ENCODE measurements at regions not wholly inside any gene's neighbourhood (a gene's known extent, or its start where the extent isn't known, plus 50 kb on each side); places are given as distances from the start of the nearest gene placed in this dataset.

DNA sequence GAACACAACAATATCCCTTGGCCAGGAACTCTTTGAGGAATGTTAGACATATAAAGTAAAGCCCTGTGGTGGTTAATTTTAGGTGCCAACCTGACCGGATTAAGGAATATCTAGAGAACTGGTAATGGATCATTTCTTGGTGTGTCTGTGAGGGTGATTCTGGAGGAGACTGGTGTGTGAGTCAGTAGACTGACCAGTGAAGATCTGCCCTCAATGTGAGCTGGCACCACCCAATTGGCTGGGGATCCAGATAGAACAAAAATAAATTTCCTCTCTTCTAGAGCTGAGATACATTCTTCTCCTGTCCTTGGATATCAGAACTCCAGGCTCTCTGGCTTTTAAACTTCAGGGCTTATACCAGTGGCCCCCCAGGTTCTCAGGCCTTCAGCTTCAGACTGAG, 56.2 kb upstream of the TNPO1 start:
- Histone ChIP-seq H3K4me3 (ENCODE audit: low read depth in 1 of 2, low read length in 2 of 2) (no peak overlapping the region), H3K27ac (ENCODE audit: low read length) (no peak overlapping the region), H3K27me3 (ENCODE audit: low read depth, low read length) (no peaks in the 10 kb centered on the region), H3K9me3 (ENCODE audit: control insufficient read depth in 1 of 2, low read length in 2 of 2) (no peaks in the 10 kb centered on the region), H3K4me1 (ENCODE audit: control insufficient read depth in 1 of 2, insufficient read depth in 2 of 2, low read length in 2 of 2) (no peaks in the 10 kb centered on the region), H3K36me3 (ENCODE audit: control insufficient read depth in 1 of 2, insufficient read depth in 2 of 2, low read length in 2 of 2) (no peaks in the 10 kb centered on the region)

GRCh38 chr5:72752909-72753308, 63.6 kb upstream of the TNPO1 start:
- Histone ChIP-seq H3K4me1 (ENCODE audit: control insufficient read depth in 1 of 2, insufficient read depth in 2 of 2, low read length in 2 of 2) (no peaks in the 10 kb centered on the region), H3K27me3 (ENCODE audit: low read depth, low read length) (no peaks in the 10 kb centered on the region), H3K36me3 (ENCODE audit: control insufficient read depth in 1 of 2, insufficient read depth in 2 of 2, low read length in 2 of 2) (no peaks in the 10 kb centered on the region), H3K27ac (ENCODE audit: low read length) (no peak overlapping the region), H3K9me3 (ENCODE audit: control insufficient read depth in 1 of 2, low read length in 2 of 2) (no peaks in the 10 kb centered on the region), H3K4me3 (ENCODE audit: low read depth in 1 of 2, low read length in 2 of 2) (no peak overlapping the region)

GRCh38 chr5:72749362-72749997, 67.0 kb upstream of the TNPO1 start:
- Histone ChIP-seq H3K27me3 (ENCODE audit: low read depth, low read length) (no peaks in the 10 kb centered on the region), H3K4me1 (ENCODE audit: control insufficient read depth in 1 of 2, insufficient read depth in 2 of 2, low read length in 2 of 2) (no peaks in the 10 kb centered on the region), H3K27ac (ENCODE audit: low read length) (no peak overlapping the region), H3K9me3 (ENCODE audit: control insufficient read depth in 1 of 2, low read length in 2 of 2) (no peaks in the 10 kb centered on the region), H3K4me3 (ENCODE audit: low read depth in 1 of 2, low read length in 2 of 2) (no peak overlapping the region), H3K36me3 (ENCODE audit: control insufficient read depth in 1 of 2, insufficient read depth in 2 of 2, low read length in 2 of 2) (no peaks in the 10 kb centered on the region)

DNA sequence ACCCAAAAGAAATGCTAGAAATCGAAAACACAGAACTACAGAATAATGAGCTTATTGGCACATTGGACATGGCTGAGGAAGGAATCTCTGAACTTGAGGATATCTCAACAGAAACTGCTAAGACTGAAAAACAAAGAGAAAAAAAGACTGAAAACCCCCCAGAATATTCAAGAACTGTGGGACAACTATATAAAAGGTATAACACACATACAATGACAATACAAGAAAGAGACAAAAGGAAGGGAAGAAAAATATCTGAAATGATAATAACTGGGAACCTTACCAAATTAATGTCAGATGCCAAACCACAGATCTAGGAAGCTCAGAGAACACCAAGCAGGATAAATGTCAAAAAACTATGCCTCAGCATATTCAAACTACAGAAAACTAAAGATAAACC, 68.6 kb upstream of the TNPO1 start:
- Histone ChIP-seq H3K4me3 (ENCODE audit: low read depth in 1 of 2, low read length in 2 of 2) (no peak overlapping the region), H3K36me3 (ENCODE audit: control insufficient read depth in 1 of 2, insufficient read depth in 2 of 2, low read length in 2 of 2) (no peaks in the 10 kb centered on the region), H3K9me3 (ENCODE audit: control insufficient read depth in 1 of 2, low read length in 2 of 2) (no peaks in the 10 kb centered on the region), H3K27me3 (ENCODE audit: low read depth, low read length) (no peaks in the 10 kb centered on the region), H3K4me1 (ENCODE audit: control insufficient read depth in 1 of 2, insufficient read depth in 2 of 2, low read length in 2 of 2) (no peaks in the 10 kb centered on the region), H3K27ac (ENCODE audit: low read length) (no peak overlapping the region)

DNA sequence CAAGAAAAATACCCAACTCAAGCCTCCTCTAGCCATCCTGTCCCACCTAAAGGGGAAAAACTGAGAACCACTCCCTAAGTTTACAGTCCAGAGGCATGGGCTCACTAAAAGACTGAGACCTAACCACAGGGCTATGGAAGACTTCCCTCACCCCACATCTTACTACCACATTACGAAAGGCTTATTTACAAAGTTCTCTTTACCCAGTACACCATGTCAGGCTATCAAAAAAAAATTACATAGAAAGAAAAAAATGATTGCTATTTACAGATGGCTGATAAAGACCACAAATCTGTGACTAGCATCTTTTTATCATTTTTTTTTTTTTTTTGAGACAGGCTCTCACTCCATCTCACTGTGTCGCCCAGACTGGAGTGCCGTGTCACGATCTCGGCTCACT, 69.7 kb upstream of the TNPO1 start:
- Histone ChIP-seq H3K27ac (ENCODE audit: low read length) (no peak overlapping the region), H3K9me3 (ENCODE audit: control insufficient read depth in 1 of 2, low read length in 2 of 2) (no peaks in the 10 kb centered on the region), H3K27me3 (ENCODE audit: low read depth, low read length) (no peaks in the 10 kb centered on the region), H3K4me3 (ENCODE audit: low read depth in 1 of 2, low read length in 2 of 2) (no peak overlapping the region), H3K36me3 (ENCODE audit: control insufficient read depth in 1 of 2, insufficient read depth in 2 of 2, low read length in 2 of 2) (no peaks in the 10 kb centered on the region), H3K4me1 (ENCODE audit: control insufficient read depth in 1 of 2, insufficient read depth in 2 of 2, low read length in 2 of 2) (peaks cover 0 to 2% of the 10 kb centered on the region in 2 donors)

- no peak overlapping the region for H3K4me3 ChIP-seq (ENCODE audit: low read depth in 1 of 2, low read length in 2 of 2)
- H3K27me3 ChIP-seq (ENCODE audit: low read depth, low read length): no peaks in the 10 kb centered on the region
- H3K36me3 ChIP-seq (ENCODE audit: control insufficient read depth in 1 of 2, insufficient read depth in 2 of 2, low read length in 2 of 2): no peaks in the 10 kb centered on the region
- peaks cover 0 to 3% of the 10 kb centered on the region in 2 donors for H3K4me1 ChIP-seq (ENCODE audit: control insufficient read depth in 1 of 2, insufficient read depth in 2 of 2, low read length in 2 of 2)
- H3K9me3 ChIP-seq (ENCODE audit: control insufficient read depth in 1 of 2, low read length in 2 of 2): no peaks in the 10 kb centered on the region
- H3K27ac ChIP-seq (ENCODE audit: low read length): no peak overlapping the region
These were observed 72.3 kb upstream of the TNPO1 start for GRCh38 chr5:72744136-72744535.

GRCh38 chr5:72741805-72742204, 74.7 kb upstream of the TNPO1 start:
- Histone ChIP-seq H3K36me3 (ENCODE audit: control insufficient read depth in 1 of 2, insufficient read depth in 2 of 2, low read length in 2 of 2) (no peaks in the 10 kb centered on the region), H3K4me1 (ENCODE audit: control insufficient read depth in 1 of 2, insufficient read depth in 2 of 2, low read length in 2 of 2) (peaks cover 0 to 3% of the 10 kb centered on the region in 2 donors), H3K9me3 (ENCODE audit: control insufficient read depth in 1 of 2, low read length in 2 of 2) (no peaks in the 10 kb centered on the region), H3K27me3 (ENCODE audit: low read depth, low read length) (no peaks in the 10 kb centered on the region), H3K4me3 (ENCODE audit: low read depth in 1 of 2, low read length in 2 of 2) (no peak overlapping the region), H3K27ac (ENCODE audit: low read length) (no peak overlapping the region)

GRCh38 chr5:72733810-72734209, 82.7 kb upstream of the TNPO1 start:
- Histone ChIP-seq H3K36me3 (ENCODE audit: control insufficient read depth in 1 of 2, insufficient read depth in 2 of 2, low read length in 2 of 2) (no peaks in the 10 kb centered on the region), H3K27me3 (ENCODE audit: low read depth, low read length) (no peaks in the 10 kb centered on the region), H3K27ac (ENCODE audit: low read length) (no peak overlapping the region), H3K9me3 (ENCODE audit: control insufficient read depth in 1 of 2, low read length in 2 of 2) (no peaks in the 10 kb centered on the region), H3K4me1 (ENCODE audit: control insufficient read depth in 1 of 2, insufficient read depth in 2 of 2, low read length in 2 of 2) (no peaks in the 10 kb centered on the region), H3K4me3 (ENCODE audit: low read depth in 1 of 2, low read length in 2 of 2) (no peak overlapping the region)

DNA sequence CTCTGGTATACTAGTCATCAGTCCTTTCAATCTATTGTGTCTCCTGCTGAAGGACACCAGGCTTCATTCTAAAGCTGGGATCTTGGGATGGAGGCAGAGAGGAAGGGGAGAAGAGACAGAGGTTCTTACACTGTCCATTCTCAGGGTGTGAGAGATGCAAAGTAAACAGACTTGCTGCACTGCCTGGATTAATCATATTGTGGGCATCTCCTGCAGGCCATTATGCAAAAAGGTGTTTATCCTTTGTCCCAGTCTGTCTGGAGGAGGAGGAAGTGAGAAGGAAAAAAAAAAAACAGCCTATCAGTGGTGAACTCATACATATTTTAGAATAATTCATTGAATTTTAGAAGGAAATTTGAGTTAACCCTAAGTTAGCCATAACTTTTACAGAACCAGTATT, 92.9 kb upstream of the TNPO1 start:
- H3K4me3 ChIP-seq (ENCODE audit: low read depth in 1 of 2, low read length in 2 of 2): no peak overlapping the region
- no peaks in the 10 kb centered on the region for H3K27me3 ChIP-seq (ENCODE audit: low read depth, low read length)
- H3K27ac ChIP-seq (ENCODE audit: low read length): no peak overlapping the region
- no peaks in the 10 kb centered on the region for H3K36me3 ChIP-seq (ENCODE audit: control insufficient read depth in 1 of 2, insufficient read depth in 2 of 2, low read length in 2 of 2)
- H3K4me1 ChIP-seq (ENCODE audit: control insufficient read depth in 1 of 2, insufficient read depth in 2 of 2, low read length in 2 of 2): peaks cover 0 to 12% of the 10 kb centered on the region in 2 donors
- no peaks in the 10 kb centered on the region for H3K9me3 ChIP-seq (ENCODE audit: control insufficient read depth in 1 of 2, low read length in 2 of 2)

DNA sequence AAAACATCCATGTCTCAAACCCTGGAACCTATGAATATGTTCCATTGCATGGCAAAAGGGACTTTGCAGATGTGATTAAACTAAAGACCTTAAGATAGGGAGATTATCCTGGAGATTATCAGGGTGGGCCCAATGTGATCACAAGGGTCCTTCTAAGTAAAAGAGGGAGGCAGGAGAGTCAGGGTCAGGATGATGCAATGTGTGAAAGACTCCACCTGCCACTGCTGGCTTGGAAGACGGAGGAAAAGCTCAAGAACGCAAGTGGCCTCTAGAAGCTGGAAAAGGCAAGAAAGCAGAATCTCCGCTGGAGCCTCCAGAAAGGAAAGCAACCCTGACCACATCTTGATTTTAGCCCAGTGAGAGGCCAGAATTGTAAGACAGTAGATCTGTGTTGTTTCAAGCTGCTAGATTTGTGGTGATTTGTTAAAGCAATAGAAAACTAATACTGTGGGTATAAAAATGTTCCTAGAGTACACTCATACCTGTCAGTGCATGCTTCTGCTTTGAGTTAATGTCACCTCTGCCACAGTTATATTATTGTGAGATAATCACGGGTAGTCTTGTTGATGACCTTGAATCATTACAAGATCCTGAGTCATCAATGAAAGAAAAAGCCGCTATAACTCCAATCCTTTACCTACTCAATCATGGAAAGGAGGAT, 93.5 kb upstream of the TNPO1 start:
- H3K27me3 ChIP-seq (ENCODE audit: low read depth, low read length): no peaks in the 10 kb centered on the region
- no peak overlapping the region for H3K4me3 ChIP-seq (ENCODE audit: low read depth in 1 of 2, low read length in 2 of 2)
- H3K27ac ChIP-seq (ENCODE audit: low read length): no peak overlapping the region
- H3K9me3 ChIP-seq (ENCODE audit: control insufficient read depth in 1 of 2, low read length in 2 of 2): no peaks in the 10 kb centered on the region
- no peaks in the 10 kb centered on the region for H3K36me3 ChIP-seq (ENCODE audit: control insufficient read depth in 1 of 2, insufficient read depth in 2 of 2, low read length in 2 of 2)
- peaks cover 0 to 12% of the 10 kb centered on the region in 2 donors for H3K4me1 ChIP-seq (ENCODE audit: control insufficient read depth in 1 of 2, insufficient read depth in 2 of 2, low read length in 2 of 2)

GRCh38 chr5:72721844-72722243, 94.6 kb upstream of the TNPO1 start:
- H3K4me1 ChIP-seq (ENCODE audit: control insufficient read depth in 1 of 2, insufficient read depth in 2 of 2, low read length in 2 of 2): peaks cover 0 to 12% of the 10 kb centered on the region in 2 donors
- no peaks in the 10 kb centered on the region for H3K36me3 ChIP-seq (ENCODE audit: control insufficient read depth in 1 of 2, insufficient read depth in 2 of 2, low read length in 2 of 2)
- no peak overlapping the region for H3K27ac ChIP-seq (ENCODE audit: low read length)
- H3K9me3 ChIP-seq (ENCODE audit: control insufficient read depth in 1 of 2, low read length in 2 of 2): no peaks in the 10 kb centered on the region
- no peak overlapping the region for H3K4me3 ChIP-seq (ENCODE audit: low read depth in 1 of 2, low read length in 2 of 2)
- no peaks in the 10 kb centered on the region for H3K27me3 ChIP-seq (ENCODE audit: low read depth, low read length)

GRCh38 chr5:72720205-72720604, 96.3 kb upstream of the TNPO1 start:
- Histone ChIP-seq H3K4me1 (ENCODE audit: control insufficient read depth in 1 of 2, insufficient read depth in 2 of 2, low read length in 2 of 2) (peaks cover 0 to 12% of the 10 kb centered on the region in 2 donors), H3K4me3 (ENCODE audit: low read depth in 1 of 2, low read length in 2 of 2) (no peak overlapping the region), H3K36me3 (ENCODE audit: control insufficient read depth in 1 of 2, insufficient read depth in 2 of 2, low read length in 2 of 2) (no peaks in the 10 kb centered on the region), H3K27ac (ENCODE audit: low read length) (no peak overlapping the region), H3K9me3 (ENCODE audit: control insufficient read depth in 1 of 2, low read length in 2 of 2) (no peaks in the 10 kb centered on the region), H3K27me3 (ENCODE audit: low read depth, low read length) (no peaks in the 10 kb centered on the region)
